Sigmoid colon (tissue), 4 donors: ENCODE measurements at regions not wholly inside any gene's neighbourhood (a gene's known extent, or its start where the extent isn't known, plus 50 kb on each side); places are given as distances from the start of the nearest gene placed in this dataset.

Experiments used
- EP300 ChIP-seq, 4 donors: sonication (generic); formaldehyde crosslinking; IDR thresholded peaks; one replicate each; pipeline ENCODE4 v1.6.1; 2017; ENCODE audit warnings: antibody characterized with exemption in 4 of 4
- POLR2AphosphoS5 ChIP-seq, 4 donors: sonication (generic); formaldehyde crosslinking; IDR thresholded peaks; one replicate each; pipeline ENCODE4 v1.6.1; 2017; ENCODE audit warnings: antibody characterized with exemption in 4 of 4
- TF ChIP-seq, protein P1 (sequence below), 4 experiments: fragments of 450-650 bp in 3 of 4; fragments of 200-600 bp in 1 of 4; IDR thresholded peaks; one replicate each; pipeline ENCODE4 v1.5.1; 2016 to 2019; ENCODE audit warnings: antibody characterized with exemption in 4 of 4, mild to moderate bottlenecking in 3 of 4, moderate library complexity in 2 of 4

DNA sequence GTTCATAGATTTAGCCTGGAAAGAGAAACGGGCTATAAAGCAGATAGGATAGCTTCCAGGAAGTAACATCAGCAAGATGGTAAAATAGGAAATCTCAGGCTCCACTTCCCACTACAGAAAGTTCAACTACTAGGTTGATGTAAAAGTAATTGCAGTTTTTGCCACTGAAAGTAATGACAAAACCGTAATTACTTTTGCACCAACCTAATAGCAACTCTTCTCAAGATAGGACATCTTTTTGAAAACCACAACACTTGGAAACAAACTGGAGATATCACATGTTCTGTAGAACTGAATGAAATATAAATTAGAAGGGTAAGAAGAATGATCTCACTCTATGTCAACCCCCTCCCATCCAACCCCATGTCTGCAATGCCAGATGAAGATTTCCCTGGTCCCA, 1154.3 kb downstream of the BCL11A start:
- TF ChIP-seq, protein P1, sequence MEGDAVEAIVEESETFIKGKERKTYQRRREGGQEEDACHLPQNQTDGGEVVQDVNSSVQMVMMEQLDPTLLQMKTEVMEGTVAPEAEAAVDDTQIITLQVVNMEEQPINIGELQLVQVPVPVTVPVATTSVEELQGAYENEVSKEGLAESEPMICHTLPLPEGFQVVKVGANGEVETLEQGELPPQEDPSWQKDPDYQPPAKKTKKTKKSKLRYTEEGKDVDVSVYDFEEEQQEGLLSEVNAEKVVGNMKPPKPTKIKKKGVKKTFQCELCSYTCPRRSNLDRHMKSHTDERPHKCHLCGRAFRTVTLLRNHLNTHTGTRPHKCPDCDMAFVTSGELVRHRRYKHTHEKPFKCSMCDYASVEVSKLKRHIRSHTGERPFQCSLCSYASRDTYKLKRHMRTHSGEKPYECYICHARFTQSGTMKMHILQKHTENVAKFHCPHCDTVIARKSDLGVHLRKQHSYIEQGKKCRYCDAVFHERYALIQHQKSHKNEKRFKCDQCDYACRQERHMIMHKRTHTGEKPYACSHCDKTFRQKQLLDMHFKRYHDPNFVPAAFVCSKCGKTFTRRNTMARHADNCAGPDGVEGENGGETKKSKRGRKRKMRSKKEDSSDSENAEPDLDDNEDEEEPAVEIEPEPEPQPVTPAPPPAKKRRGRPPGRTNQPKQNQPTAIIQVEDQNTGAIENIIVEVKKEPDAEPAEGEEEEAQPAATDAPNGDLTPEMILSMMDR (IDR thresholded peaks at IDR 0.05): no peak
- TF ChIP-seq EP300 (IDR thresholded peaks at IDR 0.05) (no peak), POLR2AphosphoS5 (IDR thresholded peaks at IDR 0.05) (no peak)
